ENCODE measurements at regions not wholly inside any gene's neighbourhood (a gene's known extent, or its start where the extent isn't known, plus 50 kb on each side); places are given as distances from the start of the nearest gene placed in this dataset.
"Not testable (repeated sequence)": the region's sequence is repeated elsewhere in the genome, so short reads cannot be mapped to it uniquely, and the experiment has no call there.

- no peak for TF ChIP-seq CTCF (conservative IDR thresholded peaks at IDR 0.05)
- Mint-ChIP-seq H3K27ac (no peak overlapping the region), H3K4me3 (no peak overlapping the region), H3K4me1 (ENCODE audit: unreplicated experiment) (no peaks in the 10 kb centered on the region), H3K9me3 (no peaks in the 10 kb centered on the region), H3K27me3 (no peaks in the 10 kb centered on the region), H3K36me3 (no peaks in the 10 kb centered on the region)
- no peak for DNase-seq (ENCODE audit: extremely low spot score, unreplicated experiment)
Measured at GRCh38 chr20:12936524-12936923, 72.2 kb upstream of the SPTLC3 start.

- Mint-ChIP-seq H3K27ac (no peak overlapping the region), H3K4me1 (ENCODE audit: unreplicated experiment) (no peaks in the 10 kb centered on the region), H3K4me3 (no peak overlapping the region), H3K27me3 (no peaks in the 10 kb centered on the region), H3K36me3 (no peaks in the 10 kb centered on the region), H3K9me3 (no peaks in the 10 kb centered on the region)
- DNase-seq (ENCODE audit: extremely low spot score, unreplicated experiment), result no peak
- TF ChIP-seq CTCF (conservative IDR thresholded peaks at IDR 0.05), result no peak
Measured at GRCh38 chr20:12941025-12941424, 67.7 kb upstream of the SPTLC3 start.

- no peaks in the 10 kb centered on the region for H3K9me3 Mint-ChIP-seq
Measured at GRCh38 chr20:12942123-12942522, 66.6 kb upstream of the SPTLC3 start.

GRCh38 chr20:12946789-12947188 lies 62.0 kb upstream of the SPTLC3 start:
- no peak for DNase-seq (ENCODE audit: extremely low spot score, unreplicated experiment)
- Mint-ChIP-seq H3K27ac (no peak overlapping the region), H3K36me3 (no peaks in the 10 kb centered on the region), H3K4me1 (ENCODE audit: unreplicated experiment) (no peaks in the 10 kb centered on the region), H3K4me3 (no peak overlapping the region), H3K27me3 (no peaks in the 10 kb centered on the region), H3K9me3 (no peaks in the 10 kb centered on the region)
- no peak for TF ChIP-seq CTCF (conservative IDR thresholded peaks at IDR 0.05)

More at GRCh38 chr20:12942123-12942522, 66.6 kb upstream of the SPTLC3 start:
- Mint-ChIP-seq H3K27me3 (no peaks in the 10 kb centered on the region), H3K4me3 (no peak overlapping the region), H3K27ac (no peak overlapping the region), H3K36me3 (no peaks in the 10 kb centered on the region), H3K4me1 (ENCODE audit: unreplicated experiment) (no peaks in the 10 kb centered on the region)
- TF ChIP-seq CTCF (conservative IDR thresholded peaks at IDR 0.05), result no peak
- no peak for DNase-seq (ENCODE audit: extremely low spot score, unreplicated experiment)

GRCh38 chr20:12947691-12948090 lies 61.1 kb upstream of the SPTLC3 start:
- no peaks in the 10 kb centered on the region for H3K27me3 Mint-ChIP-seq
- no peak for TF ChIP-seq CTCF (conservative IDR thresholded peaks at IDR 0.05)
- no peaks in the 10 kb centered on the region for H3K9me3 Mint-ChIP-seq

GRCh38 chr20:12949429-12949980 lies 59.3 kb upstream of the SPTLC3 start:
- H3K27ac Mint-ChIP-seq, result no peak overlapping the region
- no peak for DNase-seq (ENCODE audit: extremely low spot score, unreplicated experiment)
- H3K4me3 Mint-ChIP-seq, result no peak overlapping the region
- TF ChIP-seq CTCF (conservative IDR thresholded peaks at IDR 0.05), result no peak
- no peaks in the 10 kb centered on the region for H3K9me3 Mint-ChIP-seq
- no peaks in the 10 kb centered on the region for H3K27me3 Mint-ChIP-seq
- no peaks in the 10 kb centered on the region for H3K4me1 Mint-ChIP-seq (ENCODE audit: unreplicated experiment)
- H3K36me3 Mint-ChIP-seq, result no peaks in the 10 kb centered on the region

More at GRCh38 chr20:12947691-12948090, 61.1 kb upstream of the SPTLC3 start:
- no peak overlapping the region for H3K27ac Mint-ChIP-seq
- no peaks in the 10 kb centered on the region for H3K4me1 Mint-ChIP-seq (ENCODE audit: unreplicated experiment)
- DNase-seq (ENCODE audit: extremely low spot score, unreplicated experiment), result no peak
- H3K4me3 Mint-ChIP-seq, result no peak overlapping the region
- H3K36me3 Mint-ChIP-seq, result no peaks in the 10 kb centered on the region

- not testable (repeated sequence) for H3K27me3 Mint-ChIP-seq; DNase-seq (ENCODE audit: extremely low spot score, unreplicated experiment); H3K9me3 Mint-ChIP-seq; H3K27ac Mint-ChIP-seq; H3K4me3 Mint-ChIP-seq; H3K36me3 Mint-ChIP-seq; H3K4me1 Mint-ChIP-seq (ENCODE audit: unreplicated experiment)
Measured at GRCh38 chr20:12954254-12954653, 54.5 kb upstream of the SPTLC3 start.

All from type B pancreatic cell (in vitro differentiated cells).